ENCODE measurements at regions not wholly inside any gene's neighbourhood (a gene's known extent, or its start where the extent isn't known, plus 50 kb on each side); places are given as distances from the start of the nearest gene placed in this dataset.

GRCh38 chr5:38764937-38765391 lies 80.8 kb upstream of the OSMR start:
- TF ChIP-seq CTCF (IDR thresholded peaks at IDR 0.05) (no peak), POLR2A (IDR thresholded peaks at IDR 0.05) (no peak)

All from lower leg skin (tissue), 3 donors.